GM12878 (cell line): ENCODE measurements at regions not wholly inside any gene's neighbourhood (a gene's known extent, or its start where the extent isn't known, plus 50 kb on each side); places are given as distances from the start of the nearest gene placed in this dataset.
"Not testable (repeated sequence)": the region's sequence is repeated elsewhere in the genome, so short reads cannot be mapped to it uniquely, and the experiment has no call there.

Experiments
- ATAC-seq: fragments of 200-7000 bp; cut with Tn5 transposase; 3 replicates; pipeline ENCODE4 v1.9.1; 2020; ENCODE audit warnings: mild to moderate bottlenecking, moderate library complexity
- BruUV-seq: library from RNA; stranded (reverse); fragments of 400-500 nt; replicated peaks from 2 replicates; lab custom pipeline; 2021; lab: Mats Ljungman, UMichigan
- CTCF ChIA-PET: fragments of 300-600 bp; sonication (Branson Sonifier 250); formaldehyde crosslinking; extraction: SDS; loops from one replicate; lab custom pipeline; 2021; ENCODE audit warnings: inconsistent platforms; lab: Yijun Ruan, JAX
- POLR2A ChIA-PET: fragments of 350-600 bp; formaldehyde crosslinking; extraction: SDS; loops from one replicate; lab custom pipeline; 2021; ENCODE audit warnings: inconsistent platforms; lab: Charles Lee
- RAD21 ChIA-PET: fragments of 300-600 bp; sonication (Branson Sonifier 250); formaldehyde crosslinking; loops from one replicate; lab custom pipeline; 2023; ENCODE audit warnings: antibody characterized with exemption; ENCODE audit not compliant: unreplicated experiment; lab: Charles Lee
- SMC1A ChIA-PET: fragments of 300-600 bp; sonication (Branson Sonifier 250); formaldehyde crosslinking; loops from one replicate; lab custom pipeline; 2023; ENCODE audit not compliant: unreplicated experiment, uncharacterized antibody; lab: Charles Lee
- DNase-seq: peaks from one replicate; pipeline ENCODE4 v3.0.0-alpha.2; 2011; ENCODE audit warnings: low read depth, low spot score
- FAIRE-seq: peaks from 3 replicates; lab custom pipeline; 2011; peaks lifted over from hg19 to GRCh38; lab: Jason Lieb, UNC
- H2AFZ ChIP-seq: 2 replicates; pipeline ENCODE4 v1.6.0; 2011; ENCODE audit warnings: low read depth, low read length, control low read depth; ENCODE audit not compliant: control insufficient read depth
- H3K27ac ChIP-seq: 2 replicates; pipeline ENCODE4 v1.5.1; 2011; ENCODE audit warnings: control low read depth; ENCODE audit not compliant: control insufficient read depth, insufficient read depth
- H3K27me3 ChIP-seq, 2 experiments: replicated peaks in 1 of 2; 2 replicates each; pipeline versions ENCODE4 v1.6.0 to v1.6.1; 2011; ENCODE audit warnings: low read length in 1 of 2; ENCODE audit not compliant: control insufficient read depth in 2 of 2, insufficient read depth in 2 of 2
- H3K36me3 ChIP-seq, 2 experiments: 2 replicates each; pipeline ENCODE4 v1.5.1; 2011; ENCODE audit warnings: low read length in 1 of 2; ENCODE audit not compliant: control insufficient read depth in 2 of 2, insufficient read depth in 2 of 2
- H3K4me1 ChIP-seq: 2 replicates; pipeline ENCODE4 v1.6.1; 2011; ENCODE audit warnings: mild to moderate bottlenecking, low read length, moderate library complexity, mixed read lengths; ENCODE audit not compliant: control insufficient read depth, insufficient read depth
- H3K4me2 ChIP-seq: 2 replicates; pipeline ENCODE4 v1.6.0; 2011; ENCODE audit warnings: control low read depth; ENCODE audit not compliant: control insufficient read depth, insufficient read depth
- H3K4me3 ChIP-seq: fragments of 200-600 bp; sonication (generic); 2 replicates; pipeline ENCODE4 v1.5.1; 2016
- H3K79me2 ChIP-seq: 2 replicates; pipeline ENCODE4 v1.6.0; 2011; ENCODE audit warnings: low read length; ENCODE audit not compliant: control insufficient read depth, insufficient read depth
- H3K9ac ChIP-seq: 2 replicates; pipeline ENCODE4 v1.8.0; 2011; ENCODE audit warnings: low read length, control low read depth, mixed read lengths; ENCODE audit not compliant: control insufficient read depth, insufficient read depth
- H3K9me3 ChIP-seq: replicated peaks from 3 replicates; pipeline ENCODE4 v1.5.1; 2011; ENCODE audit warnings: mild to moderate bottlenecking, low read length; ENCODE audit not compliant: control insufficient read depth, insufficient read depth
- H4K20me1 ChIP-seq: 2 replicates; pipeline ENCODE4 v1.6.0; 2011; ENCODE audit not compliant: control insufficient read depth, insufficient read depth
- KLF5 ChIP-seq: fragments of 450-650 bp; IDR thresholded peaks from 2 replicates; pipeline ENCODE4 v1.6.1; 2014; ENCODE audit warnings: mild to moderate bottlenecking; ENCODE audit not compliant: partially characterized antibody
- POLR2AphosphoS5 ChIP-seq: IDR thresholded peaks from 2 replicates; pipeline ENCODE4 v1.6.1; 2011; ENCODE audit warnings: mild to moderate bottlenecking, low read length, inconsistent platforms
- YY1 ChIP-seq: IDR thresholded peaks from 2 replicates; pipeline ENCODE4 v1.6.1; 2011; ENCODE audit warnings: low read depth, mild to moderate bottlenecking, low read length
- WGBS: methylation state at CpG from one replicate; pipeline ENCODE4 v1.1.6; 2016; ENCODE audit warnings: low lambda C conversion rate; ENCODE audit not compliant: insufficient replicate concordance, insufficient coverage; ENCODE audit errors: missing lambda C conversion rate; 5-methylcytosine and 5-hydroxymethylcytosine counted together
- in situ Hi-C: fragments of 300-500 bp; cut with MboI; formaldehyde crosslinking; loops from 9 replicates; pipeline ENCODE4 v1.14.3; 2018; ENCODE audit warnings: mixed read lengths
- intact Hi-C: fragments of 100-400 bp; cut with micrococcal nuclease; formaldehyde crosslinking; loops from one replicate; pipeline ENCODE4 v1.14.2; 2022; ENCODE audit not compliant: unreplicated experiment
- TF ChIP-seq, protein P1 (sequence below): fragments of 450-650 bp; IDR thresholded peaks from 2 replicates; pipeline ENCODE4 v1.6.1; 2017; ENCODE audit warnings: mild to moderate bottlenecking, low read depth, inconsistent platforms; ENCODE audit not compliant: poor library complexity, severe bottlenecking

DNA sequence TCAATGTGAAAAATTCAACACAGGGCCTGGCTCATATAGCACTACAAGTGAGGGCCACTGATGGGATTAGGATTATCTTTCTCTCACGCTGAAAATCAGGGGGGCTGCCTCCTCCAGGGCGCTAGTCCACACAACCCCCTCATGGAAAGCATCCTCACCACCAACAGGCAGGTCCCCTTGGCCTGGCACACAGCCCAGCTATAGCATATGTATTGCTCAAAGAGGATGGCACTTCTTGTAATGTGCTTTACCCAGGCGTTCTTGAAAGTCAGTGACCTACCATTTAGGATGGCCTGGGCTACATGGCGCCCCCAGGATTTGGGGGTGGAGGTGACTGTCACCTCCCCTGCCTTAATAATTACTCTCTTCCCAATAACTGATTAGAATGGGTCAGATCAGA lies 71.0 kb upstream of the LSM6 start:
- FAIRE-seq (no peak), ATAC-seq (no peak), DNase-seq (no peak)
- peaks cover 4% of the 10 kb centered on the region; the same call in 2 of the 3 replicates for H3K9me3 ChIP-seq
- H3K4me1 ChIP-seq: peaks cover 27% of the 10 kb centered on the region
- CTCF ChIA-PET: no interaction called here
- H3K27ac ChIP-seq: no peak overlapping the region
- no peaks in the 10 kb centered on the region for H3K27me3 ChIP-seq
- POLR2A ChIA-PET: no interaction called here
- RAD21 ChIA-PET: interaction anchor here (1.0 kb wide), 1 partner anchor 9 kb away, joined by 3 read pairs; no protein-coding TSS in a partner anchor
- TF ChIP-seq KLF5: no peak
- TF ChIP-seq, protein P1, sequence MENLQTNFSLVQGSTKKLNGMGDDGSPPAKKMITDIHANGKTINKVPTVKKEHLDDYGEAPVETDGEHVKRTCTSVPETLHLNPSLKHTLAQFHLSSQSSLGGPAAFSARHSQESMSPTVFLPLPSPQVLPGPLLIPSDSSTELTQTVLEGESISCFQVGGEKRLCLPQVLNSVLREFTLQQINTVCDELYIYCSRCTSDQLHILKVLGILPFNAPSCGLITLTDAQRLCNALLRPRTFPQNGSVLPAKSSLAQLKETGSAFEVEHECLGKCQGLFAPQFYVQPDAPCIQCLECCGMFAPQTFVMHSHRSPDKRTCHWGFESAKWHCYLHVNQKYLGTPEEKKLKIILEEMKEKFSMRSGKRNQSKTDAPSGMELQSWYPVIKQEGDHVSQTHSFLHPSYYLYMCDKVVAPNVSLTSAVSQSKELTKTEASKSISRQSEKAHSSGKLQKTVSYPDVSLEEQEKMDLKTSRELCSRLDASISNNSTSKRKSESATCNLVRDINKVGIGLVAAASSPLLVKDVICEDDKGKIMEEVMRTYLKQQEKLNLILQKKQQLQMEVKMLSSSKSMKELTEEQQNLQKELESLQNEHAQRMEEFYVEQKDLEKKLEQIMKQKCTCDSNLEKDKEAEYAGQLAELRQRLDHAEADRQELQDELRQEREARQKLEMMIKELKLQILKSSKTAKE: no peak
- TF ChIP-seq YY1: no peak
- TF ChIP-seq POLR2AphosphoS5: no peak
- H2AFZ ChIP-seq: no peak overlapping the region
- H3K9ac ChIP-seq: no peak overlapping the region
- no TSS peak for BruUV-seq
- H3K4me2 ChIP-seq: no peak overlapping the region
- SMC1A ChIA-PET: no interaction called here
- intact Hi-C loops (no loop called here), in situ Hi-C loops (no loop called here)
- H3K79me2 ChIP-seq: no peaks in the 10 kb centered on the region
- WGBS: 92% methylated on average over 4 of the region's 4 CpGs
- H3K36me3 ChIP-seq: no peaks in the 10 kb centered on the region
- H4K20me1 ChIP-seq: no peaks in the 10 kb centered on the region
- no peak overlapping the region for H3K4me3 ChIP-seq

DNA sequence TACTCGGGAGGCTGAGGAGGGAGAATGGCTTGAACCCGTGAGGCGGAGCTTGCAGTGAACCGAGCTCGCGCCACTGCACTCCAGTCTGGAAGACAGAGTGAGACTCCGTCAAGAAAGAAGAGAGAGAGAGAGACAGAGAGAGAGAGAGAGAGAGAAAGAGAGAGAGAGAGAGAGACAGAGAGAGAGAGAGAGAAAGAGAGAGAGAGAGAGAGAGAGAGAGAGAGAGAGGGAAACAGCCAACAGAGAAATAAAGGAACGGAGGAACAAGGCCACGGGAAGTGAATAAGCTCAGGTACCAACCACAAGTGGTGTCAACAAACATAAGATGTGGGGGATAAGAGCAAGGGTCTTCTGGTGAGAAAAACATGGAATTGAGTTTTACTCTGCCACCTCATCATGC lies 71.5 kb upstream of the LSM6 start:
- CTCF ChIA-PET: interaction anchor here (0.6 kb wide), 1 partner anchor 9 kb away, joined by 3 read pairs; no protein-coding TSS in a partner anchor
- SMC1A ChIA-PET, in situ Hi-C loops, BruUV-seq, intact Hi-C loops, H3K4me2 ChIP-seq, H4K20me1 ChIP-seq, H3K79me2 ChIP-seq, H3K36me3 ChIP-seq, H3K9me3 ChIP-seq, FAIRE-seq, H3K9ac ChIP-seq, H2AFZ ChIP-seq, H3K27ac ChIP-seq, H3K27me3 ChIP-seq, ATAC-seq, H3K4me3 ChIP-seq, DNase-seq: not testable (repeated sequence)
- 99% methylated on average over 8 of the region's 9 CpGs for WGBS
- POLR2A ChIA-PET: interaction anchor here (0.6 kb wide), 1 partner anchor 916 kb away, joined by 3 read pairs; no protein-coding TSS in a partner anchor
- RAD21 ChIA-PET: interaction anchor here (1.0 kb wide), 1 partner anchor 8 kb away, joined by 3 read pairs; no protein-coding TSS in a partner anchor
- peaks cover 31% of the 10 kb centered on the region for H3K4me1 ChIP-seq
